Astrocyte (in vitro differentiated cells and primary cell): ENCODE measurements at regions not wholly inside any gene's neighbourhood (a gene's known extent, or its start where the extent isn't known, plus 50 kb on each side); places are given as distances from the start of the nearest gene placed in this dataset.

Experiments
- EZH2 ChIP-seq: IDR thresholded peaks from 2 replicates; pipeline ENCODE4 v1.6.1; 2012; ENCODE audit warnings: mild to moderate bottlenecking, low read length, inconsistent platforms; ENCODE audit not compliant: insufficient read depth
- TF ChIP-seq, protein P1 (sequence below): IDR thresholded peaks from 2 replicates; pipeline ENCODE4 v1.5.1; 2011; ENCODE audit warnings: low read depth, mild to moderate bottlenecking, inconsistent platforms, low read length, moderate library complexity; ENCODE audit not compliant: insufficient read depth

- TF ChIP-seq, protein P1, sequence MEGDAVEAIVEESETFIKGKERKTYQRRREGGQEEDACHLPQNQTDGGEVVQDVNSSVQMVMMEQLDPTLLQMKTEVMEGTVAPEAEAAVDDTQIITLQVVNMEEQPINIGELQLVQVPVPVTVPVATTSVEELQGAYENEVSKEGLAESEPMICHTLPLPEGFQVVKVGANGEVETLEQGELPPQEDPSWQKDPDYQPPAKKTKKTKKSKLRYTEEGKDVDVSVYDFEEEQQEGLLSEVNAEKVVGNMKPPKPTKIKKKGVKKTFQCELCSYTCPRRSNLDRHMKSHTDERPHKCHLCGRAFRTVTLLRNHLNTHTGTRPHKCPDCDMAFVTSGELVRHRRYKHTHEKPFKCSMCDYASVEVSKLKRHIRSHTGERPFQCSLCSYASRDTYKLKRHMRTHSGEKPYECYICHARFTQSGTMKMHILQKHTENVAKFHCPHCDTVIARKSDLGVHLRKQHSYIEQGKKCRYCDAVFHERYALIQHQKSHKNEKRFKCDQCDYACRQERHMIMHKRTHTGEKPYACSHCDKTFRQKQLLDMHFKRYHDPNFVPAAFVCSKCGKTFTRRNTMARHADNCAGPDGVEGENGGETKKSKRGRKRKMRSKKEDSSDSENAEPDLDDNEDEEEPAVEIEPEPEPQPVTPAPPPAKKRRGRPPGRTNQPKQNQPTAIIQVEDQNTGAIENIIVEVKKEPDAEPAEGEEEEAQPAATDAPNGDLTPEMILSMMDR = no peak
- TF ChIP-seq EZH2 = no peak
Observed at GRCh38 chr4:117478702-117479101, 393.3 kb upstream of the TRAM1L1 start.
